ENCODE measurements at regions not wholly inside any gene's neighbourhood (a gene's known extent, or its start where the extent isn't known, plus 50 kb on each side); places are given as distances from the start of the nearest gene placed in this dataset.
A peak's percentile ranks its signal among the peaks of the same experiment; 100 is the strongest.
"Not testable (repeated sequence)": the region's sequence is repeated elsewhere in the genome, so short reads cannot be mapped to it uniquely, and the experiment has no call there.

GRCh38 chr1:29798699-29799566 is 562.6 kb downstream of the PTPRU start:
- no peak for DNase-seq (ENCODE audit: low spot score)

DNA sequence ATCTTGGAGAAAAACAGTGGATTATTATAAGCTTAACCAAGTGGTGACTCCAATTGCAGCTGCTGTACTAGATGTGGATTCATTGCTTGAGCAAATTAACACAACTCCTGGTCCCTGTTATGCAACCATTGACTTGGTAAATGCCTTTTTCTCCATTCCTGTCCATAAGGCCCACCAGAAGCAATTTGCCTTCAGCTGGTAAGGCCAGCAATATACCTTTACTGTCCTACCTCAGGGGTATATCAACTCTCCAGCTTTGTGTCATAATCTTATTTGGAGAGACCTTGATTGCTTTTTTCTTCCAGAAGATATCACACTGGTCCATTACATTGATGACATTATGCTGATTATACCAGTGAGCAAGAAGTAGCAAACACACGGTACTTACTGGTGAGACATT is 560.8 kb downstream of the PTPRU start:
- DNase-seq (ENCODE audit: low spot score), result not testable (repeated sequence)

DNA sequence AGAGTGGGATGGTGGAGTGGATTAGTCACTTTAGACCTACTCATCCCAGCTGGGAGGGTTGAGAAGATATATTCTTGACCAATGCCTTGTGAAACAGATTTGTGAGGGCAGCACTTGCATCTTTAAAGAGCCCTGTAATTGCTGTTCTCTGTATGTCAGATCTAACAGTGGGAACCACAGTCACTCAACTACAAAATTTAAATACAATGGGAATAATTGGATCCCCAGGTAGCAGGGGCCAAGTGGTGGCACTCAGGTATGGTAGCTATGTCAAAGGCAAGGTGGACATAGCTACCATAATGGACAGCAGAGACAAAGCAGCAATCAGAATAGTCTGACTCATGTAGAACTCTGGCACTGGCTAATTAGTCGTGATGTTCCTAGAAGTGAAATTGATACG is 559.6 kb downstream of the PTPRU start:
- DNase-seq (ENCODE audit: low spot score), result not testable (repeated sequence)

DNA sequence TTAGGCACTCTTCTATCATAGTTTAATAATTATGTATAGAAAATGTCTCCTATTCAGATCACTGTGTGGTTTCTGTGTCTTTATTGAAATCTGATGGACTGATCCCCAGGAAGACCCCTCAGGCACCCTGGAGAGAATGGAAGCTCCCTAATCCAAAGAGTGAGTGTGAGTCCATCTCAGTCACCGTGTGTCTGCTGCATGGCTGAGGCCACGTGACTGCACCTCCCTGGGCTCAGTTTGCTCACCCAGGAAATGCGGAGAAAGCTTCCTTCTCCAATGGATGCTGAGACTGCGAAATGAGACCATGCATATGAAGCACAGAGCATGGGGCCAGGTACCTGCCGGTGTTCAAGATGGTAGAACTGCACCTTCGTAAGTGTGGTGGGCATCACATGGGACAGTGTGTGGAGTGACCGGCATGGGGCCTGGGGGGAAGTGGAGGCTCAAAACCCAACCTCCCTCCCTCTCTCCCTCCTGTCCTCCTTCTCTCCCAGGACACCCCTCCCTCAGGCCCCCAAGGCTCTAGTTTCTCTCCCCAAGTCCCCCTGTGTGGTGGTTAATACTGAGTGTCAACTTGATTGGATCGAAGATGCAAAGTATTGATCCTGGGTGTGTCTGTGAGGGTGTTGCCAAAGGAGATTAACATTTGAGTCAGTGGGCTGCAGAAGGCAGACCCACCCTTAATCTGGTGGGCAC is 557.5 kb downstream of the PTPRU start:
- DNase-seq (ENCODE audit: low spot score), result no peak

DNA sequence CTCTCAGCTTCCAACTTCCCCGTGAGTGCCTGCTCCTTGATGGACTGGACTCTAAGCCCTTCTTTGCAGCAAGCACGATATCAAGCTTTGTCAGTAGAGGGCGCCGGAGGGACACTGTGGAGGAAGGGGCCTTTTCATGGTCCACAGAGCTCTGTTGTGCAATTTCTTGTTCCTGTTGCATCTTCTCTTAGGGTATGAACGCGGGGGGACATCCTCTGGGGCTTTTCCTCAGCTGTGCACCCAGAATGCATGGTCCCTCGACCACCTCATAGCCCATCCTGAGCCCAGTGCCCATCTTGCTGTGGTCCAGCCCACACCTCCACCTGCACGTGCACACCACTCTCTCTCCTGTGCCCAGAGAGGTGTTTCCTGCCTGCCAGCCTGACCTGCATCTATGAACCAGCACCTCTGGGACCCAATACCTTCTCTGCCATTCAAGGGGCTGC is 556.8 kb downstream of the PTPRU start:
- DNase-seq (ENCODE audit: low spot score), result peak; percentile 66

- DNase-seq (ENCODE audit: low spot score), result no peak
These were observed 553.6 kb downstream of the PTPRU start for GRCh38 chr1:29789910-29790247.

GRCh38 chr1:29789221-29789909 is 553.0 kb downstream of the PTPRU start:
- no peak for DNase-seq (ENCODE audit: low spot score)

DNA sequence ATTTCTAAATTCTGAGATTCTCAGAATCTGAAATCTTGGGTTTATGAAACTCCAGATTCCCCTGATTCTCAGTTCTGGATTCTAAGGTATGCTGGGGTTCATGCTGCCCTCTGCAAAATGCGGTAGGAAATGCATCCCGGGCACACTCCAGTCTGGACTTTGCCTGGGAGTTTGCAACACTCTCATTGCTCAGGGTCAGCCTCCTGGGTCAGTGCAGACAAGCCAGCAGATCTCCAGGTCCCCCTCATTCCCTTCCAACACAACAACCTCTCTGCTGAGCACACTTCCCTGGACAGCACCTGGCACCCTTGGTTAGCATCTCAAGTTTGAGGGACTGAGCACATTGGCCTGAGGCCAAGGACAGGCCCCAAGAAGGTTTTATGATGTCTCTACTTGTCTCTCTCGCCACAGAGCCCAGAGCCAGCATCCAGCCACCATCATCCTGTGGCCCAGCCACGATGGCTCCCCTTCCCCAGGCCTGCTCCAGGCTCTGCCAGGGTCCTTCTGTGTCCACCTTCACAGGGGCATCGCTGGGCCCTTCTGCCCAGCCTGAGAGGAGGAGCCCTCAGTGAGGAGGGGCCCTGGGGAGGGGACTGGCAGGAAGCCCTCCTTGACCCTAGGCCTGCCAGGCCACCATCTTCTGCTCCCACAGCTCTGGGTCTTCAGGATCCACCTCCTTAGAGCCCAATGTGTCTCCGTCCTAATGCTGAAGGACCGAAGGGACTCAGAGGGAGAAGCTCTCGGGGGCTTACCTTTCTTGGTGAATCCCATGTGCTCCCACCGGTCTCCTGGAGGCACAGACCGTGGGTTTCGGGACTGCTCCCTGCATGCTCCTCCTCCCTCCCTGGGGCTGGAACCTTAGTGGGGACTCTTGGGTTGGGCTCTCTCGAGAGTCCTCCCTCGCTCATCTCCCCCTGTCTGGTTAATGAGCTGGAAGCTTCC is 550.7 kb downstream of the PTPRU start:
- DNase-seq (ENCODE audit: low spot score), result no peak

GRCh38 chr1:29786195-29786594 is 549.9 kb downstream of the PTPRU start:
- DNase-seq (ENCODE audit: low spot score), result no peak

- DNase-seq (ENCODE audit: low spot score), result no peak
These were observed 549.2 kb downstream of the PTPRU start for GRCh38 chr1:29785554-29785953.

DNA sequence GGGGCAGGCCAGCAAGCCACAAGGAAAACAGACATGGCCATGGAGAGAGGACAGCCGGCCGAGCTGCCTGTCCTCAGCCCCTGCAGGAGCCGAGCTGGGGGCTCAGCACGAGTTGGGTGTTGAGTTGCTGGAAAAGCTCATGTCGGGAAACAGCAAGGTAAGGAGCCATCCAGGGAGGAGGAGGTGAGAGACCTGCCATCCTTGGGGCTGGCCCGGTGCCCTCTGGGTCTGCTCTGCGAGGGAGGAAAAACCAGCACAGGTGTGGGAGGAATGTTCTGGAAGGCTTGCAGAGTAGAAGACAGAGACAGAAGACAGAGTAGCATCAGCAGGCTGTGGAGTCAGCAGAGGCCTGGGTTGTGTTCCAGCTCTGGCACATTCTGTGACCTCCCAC is 548.8 kb downstream of the PTPRU start:
- DNase-seq (ENCODE audit: low spot score), result no peak

- DNase-seq (ENCODE audit: low spot score), result no peak
These were observed 548.2 kb downstream of the PTPRU start for GRCh38 chr1:29784276-29785136.

GRCh38 chr1:29783508-29784275 is 547.4 kb downstream of the PTPRU start:
- no peak for DNase-seq (ENCODE audit: low spot score)

- DNase-seq (ENCODE audit: low spot score), result no peak
These were observed 546.7 kb downstream of the PTPRU start for GRCh38 chr1:29782846-29783507.

DNA sequence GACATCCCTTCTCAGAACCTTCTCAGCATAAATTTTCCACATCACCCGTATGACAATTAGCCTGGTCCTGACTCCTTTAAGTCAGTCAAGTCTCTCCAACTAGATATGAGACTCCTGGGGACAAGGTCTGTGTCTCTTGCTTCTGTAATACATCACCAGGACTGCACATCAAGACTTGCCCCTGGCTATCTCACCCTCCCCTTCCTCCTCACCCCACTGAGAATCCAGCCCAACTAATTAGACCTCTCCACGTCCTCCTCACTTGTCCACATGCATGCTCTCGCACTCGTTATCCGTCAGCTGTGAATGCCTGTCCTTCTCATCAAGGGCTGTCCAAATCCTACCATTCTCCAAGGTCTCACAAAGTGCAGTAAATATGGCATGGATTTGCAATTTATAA is 542.8 kb downstream of the PTPRU start:
- DNase-seq (ENCODE audit: low spot score), result no peak

DNA sequence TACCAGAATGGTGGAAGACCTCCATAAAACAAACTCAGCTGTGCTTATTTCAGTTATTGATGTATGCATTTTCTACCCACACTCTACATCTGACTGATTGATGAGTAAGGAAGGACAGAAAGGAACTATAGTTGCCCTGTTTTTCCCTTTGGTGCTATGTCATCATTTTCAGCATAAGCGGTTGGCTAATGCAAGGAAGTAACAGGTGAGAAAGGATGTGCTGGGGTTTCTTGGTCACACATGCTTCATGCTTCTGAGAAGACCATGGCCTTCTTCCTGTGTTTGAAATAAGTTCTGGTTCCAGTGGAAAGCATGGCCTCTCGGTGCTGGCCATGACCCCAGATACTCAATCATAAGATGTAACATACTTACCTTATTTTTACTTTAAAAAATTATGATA is 541.2 kb downstream of the PTPRU start:
- no peak for DNase-seq (ENCODE audit: low spot score)

DNA sequence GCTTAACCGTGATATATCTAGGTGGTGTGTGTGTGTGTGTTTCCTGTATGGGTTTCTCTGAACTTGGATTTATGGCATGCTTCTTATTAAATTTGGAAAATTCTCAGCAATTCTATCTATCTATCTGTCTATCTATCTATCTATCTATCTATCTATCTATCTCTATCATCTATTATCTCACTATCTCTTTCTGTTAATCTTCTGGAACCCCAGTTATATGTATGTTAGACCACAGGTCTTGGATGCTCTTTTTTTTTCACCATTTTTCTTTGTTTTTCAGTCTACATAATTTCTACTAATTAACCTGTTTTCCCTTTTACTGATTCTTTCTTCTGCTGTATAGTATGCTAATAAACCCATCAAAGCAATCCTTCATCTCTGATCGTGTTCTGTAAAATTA is 538.0 kb downstream of the PTPRU start:
- no peak for DNase-seq (ENCODE audit: low spot score)

GRCh38 chr1:29772584-29773100 is 536.3 kb downstream of the PTPRU start:
- DNase-seq (ENCODE audit: low spot score), result no peak

GRCh38 chr1:29767769-29768425 is 531.6 kb downstream of the PTPRU start:
- DNase-seq (ENCODE audit: low spot score), result no peak

All from AG08395 (cell line).